GM13976 (cell line): ENCODE measurements at regions not wholly inside any gene's neighbourhood (a gene's known extent, or its start where the extent isn't known, plus 50 kb on each side); places are given as distances from the start of the nearest gene placed in this dataset.

Source experiments
- DNase-seq: peaks from one replicate; pipeline ENCODE4 v3.0.0; 2012; ENCODE audit warnings: low spot score
- in situ Hi-C: fragments of 300-500 bp; cut with MboI; formaldehyde crosslinking; loops from one replicate; pipeline ENCODE4 v1.12.0; 2022; ENCODE audit warnings: low sequenced_read_pairs, mixed read lengths, inconsistent platforms; ENCODE audit not compliant: unreplicated experiment
- TF ChIP-seq, protein P1 (sequence below): IDR thresholded peaks from 2 replicates; pipeline ENCODE4 v1.5.1; 2012; ENCODE audit warnings: borderline replicate concordance, mild to moderate bottlenecking; ENCODE audit not compliant: insufficient read depth; ENCODE audit errors: extremely low read depth, missing control alignments, control extremely low read depth

DNA sequence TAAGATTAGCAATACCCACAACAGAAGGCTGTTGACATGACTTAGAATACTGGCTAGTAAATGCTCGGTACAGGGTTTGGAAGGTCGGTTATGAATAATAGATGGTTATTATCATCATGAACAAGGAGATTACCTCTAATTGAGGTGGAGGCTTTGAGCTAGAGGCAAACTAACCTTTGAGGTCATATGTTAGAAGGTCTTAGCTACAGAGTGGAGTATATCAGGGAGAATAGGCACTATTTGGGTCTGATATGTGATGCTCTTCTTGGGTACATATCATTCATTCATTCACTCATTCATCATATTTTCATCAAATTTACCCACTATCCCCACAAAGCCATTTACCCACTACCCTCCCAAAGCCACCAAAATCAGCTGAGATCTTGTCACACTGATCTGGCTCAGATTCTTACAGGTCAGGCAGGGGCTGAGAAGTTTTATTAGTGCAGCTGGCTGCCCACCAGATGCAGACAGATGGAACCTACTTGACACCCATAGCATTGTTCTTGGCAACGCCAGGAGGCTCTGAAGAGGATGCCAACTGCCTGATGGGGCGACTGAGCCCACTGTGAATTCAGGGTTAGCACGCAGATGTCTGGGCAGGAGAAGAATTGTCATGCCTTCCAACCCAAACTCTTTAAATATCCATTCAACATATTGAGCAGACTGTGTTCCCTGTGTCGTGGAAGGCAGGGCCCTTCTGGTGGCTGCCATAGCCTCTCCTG, 90.2 kb upstream of the SH3PXD2B start:
- in situ Hi-C loops = no loop called here
- TF ChIP-seq, protein P1, sequence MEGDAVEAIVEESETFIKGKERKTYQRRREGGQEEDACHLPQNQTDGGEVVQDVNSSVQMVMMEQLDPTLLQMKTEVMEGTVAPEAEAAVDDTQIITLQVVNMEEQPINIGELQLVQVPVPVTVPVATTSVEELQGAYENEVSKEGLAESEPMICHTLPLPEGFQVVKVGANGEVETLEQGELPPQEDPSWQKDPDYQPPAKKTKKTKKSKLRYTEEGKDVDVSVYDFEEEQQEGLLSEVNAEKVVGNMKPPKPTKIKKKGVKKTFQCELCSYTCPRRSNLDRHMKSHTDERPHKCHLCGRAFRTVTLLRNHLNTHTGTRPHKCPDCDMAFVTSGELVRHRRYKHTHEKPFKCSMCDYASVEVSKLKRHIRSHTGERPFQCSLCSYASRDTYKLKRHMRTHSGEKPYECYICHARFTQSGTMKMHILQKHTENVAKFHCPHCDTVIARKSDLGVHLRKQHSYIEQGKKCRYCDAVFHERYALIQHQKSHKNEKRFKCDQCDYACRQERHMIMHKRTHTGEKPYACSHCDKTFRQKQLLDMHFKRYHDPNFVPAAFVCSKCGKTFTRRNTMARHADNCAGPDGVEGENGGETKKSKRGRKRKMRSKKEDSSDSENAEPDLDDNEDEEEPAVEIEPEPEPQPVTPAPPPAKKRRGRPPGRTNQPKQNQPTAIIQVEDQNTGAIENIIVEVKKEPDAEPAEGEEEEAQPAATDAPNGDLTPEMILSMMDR = no peak
- no peak for DNase-seq

DNA sequence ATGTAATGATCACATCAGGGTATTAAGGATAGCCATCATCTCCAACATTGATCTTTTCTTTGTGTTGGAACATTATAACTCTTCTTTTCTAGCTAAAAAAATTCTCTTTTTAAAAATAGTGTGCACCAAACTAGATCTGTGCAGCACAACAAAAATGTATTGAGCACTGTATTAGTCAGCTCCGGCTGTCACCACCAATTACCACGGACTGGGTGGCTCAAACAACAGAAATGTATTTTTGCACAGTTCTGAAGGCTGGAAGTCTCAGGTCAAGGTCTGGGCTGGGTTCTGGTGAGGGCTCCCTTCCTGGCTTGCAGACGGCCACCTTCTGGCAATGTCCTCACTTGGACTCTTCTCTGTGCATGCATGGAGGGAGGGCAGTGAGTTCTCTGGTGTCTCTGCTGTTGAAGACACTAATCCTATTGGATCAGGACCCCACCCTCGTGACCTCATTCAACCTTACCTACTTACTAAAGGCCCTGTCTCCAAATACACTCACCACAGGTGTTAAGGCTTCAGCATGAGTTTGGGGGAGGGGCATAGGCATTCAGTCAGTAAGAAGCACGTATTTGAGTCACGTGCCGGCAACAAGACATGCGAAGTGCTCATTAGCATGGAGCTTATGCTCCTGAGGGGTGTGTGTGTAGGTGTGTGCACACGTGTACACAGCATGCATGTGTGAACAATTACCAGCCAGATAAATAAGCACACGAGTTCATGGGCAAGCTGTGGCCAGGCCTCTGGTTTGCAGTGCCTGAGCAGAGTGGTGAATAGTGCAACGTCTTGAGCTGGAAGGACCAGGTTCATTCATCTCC, 89.4 kb upstream of the SH3PXD2B start:
- TF ChIP-seq, protein P1 = no peak
- in situ Hi-C loops = no loop called here
- no peak for DNase-seq

DNA sequence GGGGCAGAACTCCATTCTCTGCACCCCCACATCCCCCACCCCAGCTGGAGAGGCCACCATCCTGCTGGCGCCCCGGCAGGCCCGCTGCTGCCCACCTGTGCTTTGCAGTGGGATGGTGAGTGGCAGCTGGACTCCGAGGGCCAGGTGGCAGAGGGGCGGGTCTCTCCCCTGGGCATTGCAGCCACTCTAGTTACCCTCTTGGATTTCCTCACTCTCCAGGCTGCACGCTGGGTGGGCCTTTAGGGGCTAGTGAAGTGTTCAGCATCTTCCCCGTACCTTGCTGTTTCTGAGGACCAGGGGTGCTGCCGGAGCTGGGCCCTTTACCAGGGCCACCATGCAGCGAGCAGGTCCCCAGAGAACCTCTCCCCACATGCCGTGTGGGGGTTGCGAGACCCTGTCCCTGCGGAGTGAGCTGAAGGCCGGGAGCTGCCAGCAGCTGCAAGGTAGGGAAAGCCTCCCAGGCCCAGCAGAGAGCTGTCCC, 88.4 kb upstream of the SH3PXD2B start:
- no peak for DNase-seq
- TF ChIP-seq, protein P1 = no peak
- in situ Hi-C loops = no loop called here

DNA sequence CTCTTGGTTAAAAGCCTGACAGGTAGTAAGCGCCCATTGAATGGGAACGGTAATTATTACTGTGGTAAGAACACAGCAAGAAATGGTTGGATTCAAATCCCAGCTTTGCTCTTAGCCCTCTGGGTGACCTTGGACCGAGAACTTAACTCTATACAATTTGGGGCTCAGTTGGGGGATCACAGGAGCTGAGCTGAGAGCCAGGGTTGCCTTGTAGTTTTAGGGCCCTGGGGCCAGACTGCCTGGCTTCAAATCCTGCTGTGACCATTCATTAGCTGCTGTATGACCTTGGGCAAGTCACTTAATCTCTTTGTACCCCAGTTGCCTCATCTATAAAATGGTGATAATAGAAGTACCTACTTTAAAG, 87.4 kb upstream of the SH3PXD2B start:
- TF ChIP-seq, protein P1 = no peak
- no peak for DNase-seq
- in situ Hi-C loops = no loop called here

DNA sequence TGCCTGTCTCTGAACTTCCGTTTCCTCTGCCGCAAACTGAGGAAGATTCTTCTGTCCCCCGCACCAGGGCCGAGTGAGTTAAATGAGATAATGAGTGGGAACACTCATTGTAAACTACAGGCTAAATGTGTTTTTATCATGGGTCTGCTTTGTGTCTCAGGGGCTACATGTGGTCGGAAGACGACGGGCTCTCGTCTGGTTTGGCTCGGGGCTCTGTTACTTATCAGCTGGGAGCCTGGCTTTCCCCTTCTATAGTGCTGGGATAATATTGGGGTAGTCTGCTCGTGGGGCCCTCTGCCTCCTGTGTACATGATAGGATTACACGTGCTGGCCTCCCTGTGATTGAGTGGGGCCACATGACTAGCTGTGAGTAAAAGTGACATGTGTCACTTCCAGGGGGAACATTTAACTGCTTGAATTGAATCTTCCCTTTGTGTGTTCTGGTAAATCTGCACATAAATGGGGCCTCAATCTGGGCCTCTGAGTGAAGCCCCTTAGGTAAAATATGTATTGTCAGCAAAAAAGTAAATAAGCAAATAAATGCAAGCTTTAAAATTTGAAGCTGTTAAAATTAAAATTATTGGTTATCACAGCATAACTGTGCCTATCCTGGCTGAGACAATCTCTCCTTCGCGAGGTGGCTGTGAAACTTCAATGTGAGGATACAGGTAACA, 86.9 kb upstream of the SH3PXD2B start:
- TF ChIP-seq, protein P1 = no peak
- in situ Hi-C loops = no loop called here
- DNase-seq = no peak

DNA sequence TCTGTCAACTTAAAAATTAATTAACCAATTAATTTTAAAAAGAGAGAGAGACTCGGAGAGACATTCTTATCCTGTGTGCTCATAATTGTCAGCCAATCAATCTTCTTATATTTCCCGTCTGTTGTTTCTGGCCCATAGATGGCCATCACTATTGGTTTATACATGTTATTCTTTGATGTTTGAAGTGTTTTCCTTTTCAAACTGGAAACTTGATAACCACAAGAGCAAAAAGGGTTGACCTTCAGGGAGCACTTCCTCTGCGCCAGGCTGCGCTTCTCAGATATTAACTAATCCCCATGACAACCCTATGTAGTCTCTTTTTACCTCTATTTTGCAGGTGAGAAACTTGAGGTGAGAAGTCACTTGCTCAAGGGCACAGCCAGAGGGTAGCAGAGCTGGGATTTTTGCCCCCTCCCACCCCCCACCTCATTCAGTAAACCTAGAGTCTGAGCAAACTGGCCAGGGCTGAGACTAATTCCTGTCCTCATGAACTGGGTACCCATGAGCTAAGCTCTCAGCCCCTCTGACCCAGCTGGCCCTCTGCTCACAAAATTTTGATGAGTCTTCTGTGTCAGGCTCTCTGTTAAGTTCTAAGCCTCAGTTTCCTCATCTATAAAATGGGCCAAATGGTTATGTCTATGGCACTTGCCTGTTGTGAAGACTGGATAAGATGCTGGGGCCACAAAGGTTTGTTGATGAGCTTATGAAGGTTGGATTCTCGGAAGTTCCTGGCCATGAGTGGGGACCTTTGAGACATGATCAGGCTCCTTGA, 86.0 kb upstream of the SH3PXD2B start:
- in situ Hi-C loops = no loop called here
- TF ChIP-seq, protein P1 = no peak
- no peak for DNase-seq
